ENCODE measurements at regions not wholly inside any gene's neighbourhood (a gene's known extent, or its start where the extent isn't known, plus 50 kb on each side); places are given as distances from the start of the nearest gene placed in this dataset.

DNA sequence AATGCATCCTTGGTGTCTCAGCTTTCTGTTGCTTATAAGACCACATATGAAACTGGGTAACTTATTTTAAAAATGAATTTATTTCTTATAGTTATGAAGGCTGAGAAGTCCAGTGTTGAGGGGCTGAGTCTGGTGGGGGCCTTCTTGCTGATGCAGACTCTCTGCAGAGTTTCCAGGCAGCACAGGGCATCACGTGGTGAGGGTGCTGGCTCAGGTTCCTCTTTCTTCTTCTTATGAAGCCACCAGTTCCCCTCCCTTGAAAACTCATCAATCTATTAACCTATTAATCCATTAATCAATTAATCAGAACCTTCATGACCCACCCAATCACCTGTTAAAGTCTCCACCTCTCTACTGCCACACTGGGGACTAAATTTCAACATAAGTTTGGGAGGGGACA is 595.6 kb upstream of the NRP1 start:
- TF ChIP-seq, protein P1, sequence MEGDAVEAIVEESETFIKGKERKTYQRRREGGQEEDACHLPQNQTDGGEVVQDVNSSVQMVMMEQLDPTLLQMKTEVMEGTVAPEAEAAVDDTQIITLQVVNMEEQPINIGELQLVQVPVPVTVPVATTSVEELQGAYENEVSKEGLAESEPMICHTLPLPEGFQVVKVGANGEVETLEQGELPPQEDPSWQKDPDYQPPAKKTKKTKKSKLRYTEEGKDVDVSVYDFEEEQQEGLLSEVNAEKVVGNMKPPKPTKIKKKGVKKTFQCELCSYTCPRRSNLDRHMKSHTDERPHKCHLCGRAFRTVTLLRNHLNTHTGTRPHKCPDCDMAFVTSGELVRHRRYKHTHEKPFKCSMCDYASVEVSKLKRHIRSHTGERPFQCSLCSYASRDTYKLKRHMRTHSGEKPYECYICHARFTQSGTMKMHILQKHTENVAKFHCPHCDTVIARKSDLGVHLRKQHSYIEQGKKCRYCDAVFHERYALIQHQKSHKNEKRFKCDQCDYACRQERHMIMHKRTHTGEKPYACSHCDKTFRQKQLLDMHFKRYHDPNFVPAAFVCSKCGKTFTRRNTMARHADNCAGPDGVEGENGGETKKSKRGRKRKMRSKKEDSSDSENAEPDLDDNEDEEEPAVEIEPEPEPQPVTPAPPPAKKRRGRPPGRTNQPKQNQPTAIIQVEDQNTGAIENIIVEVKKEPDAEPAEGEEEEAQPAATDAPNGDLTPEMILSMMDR (IDR thresholded peaks at IDR 0.05) = no peak
- TF ChIP-seq POLR2A (IDR thresholded peaks at IDR 0.05) = no peak

Data from adrenal gland (tissue), 5 donors.